Fibroblast of peridontal ligament (primary cell): ENCODE measurements at regions not wholly inside any gene's neighbourhood (a gene's known extent, or its start where the extent isn't known, plus 50 kb on each side); places are given as distances from the start of the nearest gene placed in this dataset.
"Not testable (repeated sequence)": the region's sequence is repeated elsewhere in the genome, so short reads cannot be mapped to it uniquely, and the experiment has no call there.

Experiments
- DNase-seq: peaks from one replicate; pipeline ENCODE4 v3.0.0-alpha.2; 2010; ENCODE audit errors: extremely low read depth

DNA sequence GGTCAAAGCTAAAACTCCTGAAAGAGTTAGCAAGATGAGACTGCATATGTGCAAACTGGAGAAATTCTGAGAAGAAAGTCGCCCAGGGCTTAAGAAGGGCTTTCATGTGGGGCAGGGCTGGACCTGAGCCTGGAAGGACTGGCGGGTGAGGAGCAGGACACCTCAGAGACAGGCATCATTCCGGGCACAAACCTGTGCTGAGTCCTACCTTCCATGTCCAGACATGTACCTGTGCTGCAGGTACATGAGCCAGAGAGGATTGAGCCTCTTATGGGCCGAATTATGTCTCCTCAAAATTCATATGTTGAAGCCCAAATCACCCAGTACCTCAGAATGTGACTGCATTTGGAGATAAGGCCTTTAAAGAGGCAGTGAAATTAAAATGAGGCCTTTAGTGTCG is 171.0 kb downstream of the QRSL1 start:
- no peak for DNase-seq

DNA sequence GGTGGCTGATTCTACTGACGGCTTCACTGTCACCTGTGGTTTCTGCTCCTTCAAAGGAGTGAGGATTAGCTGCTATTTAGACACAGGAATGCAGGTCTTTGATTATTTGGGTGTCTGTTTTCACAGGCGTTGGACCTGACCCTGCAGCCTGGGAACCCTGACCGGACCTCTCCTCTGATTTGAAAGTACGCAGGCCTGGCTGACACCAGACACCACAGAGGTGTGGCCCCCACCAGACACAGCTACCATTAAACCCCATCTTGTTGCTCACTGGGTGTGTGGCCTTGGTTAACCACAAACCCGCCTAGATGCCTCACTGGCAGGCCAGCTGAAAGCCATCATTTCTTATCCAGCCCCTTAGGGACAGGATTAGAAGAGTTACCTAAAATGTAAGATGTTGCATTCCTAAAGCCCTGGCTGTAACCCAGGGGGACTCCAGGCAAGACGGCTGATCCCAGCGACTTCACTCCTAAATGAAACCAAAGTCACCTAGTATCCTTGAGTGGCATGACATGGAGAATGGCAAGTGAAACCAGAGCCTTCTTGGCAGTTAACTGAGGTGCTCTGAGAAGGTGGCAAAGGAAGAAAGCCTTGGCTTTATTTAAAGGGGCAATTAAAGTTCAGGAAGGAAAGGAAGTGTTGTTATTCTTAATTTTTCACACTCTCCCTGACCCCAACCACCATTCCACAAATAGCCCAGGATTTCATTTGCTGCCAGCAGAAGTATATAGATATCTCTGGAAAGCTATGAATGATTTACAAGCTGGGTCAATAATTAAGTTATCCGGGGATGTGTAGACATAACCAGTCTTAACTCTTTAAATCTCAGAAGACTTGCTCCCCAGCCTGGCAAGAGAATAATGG is 169.9 kb downstream of the QRSL1 start:
- DNase-seq: peak; percentile 9

- no peak for DNase-seq
Measured at GRCh38 chr6:106797186-106797585, 167.8 kb downstream of the QRSL1 start.

GRCh38 chr6:106796781-106797180 is 167.4 kb downstream of the QRSL1 start:
- DNase-seq: no peak

- no peak for DNase-seq
Measured at GRCh38 chr6:106794129-106794528, 164.8 kb downstream of the QRSL1 start.

DNA sequence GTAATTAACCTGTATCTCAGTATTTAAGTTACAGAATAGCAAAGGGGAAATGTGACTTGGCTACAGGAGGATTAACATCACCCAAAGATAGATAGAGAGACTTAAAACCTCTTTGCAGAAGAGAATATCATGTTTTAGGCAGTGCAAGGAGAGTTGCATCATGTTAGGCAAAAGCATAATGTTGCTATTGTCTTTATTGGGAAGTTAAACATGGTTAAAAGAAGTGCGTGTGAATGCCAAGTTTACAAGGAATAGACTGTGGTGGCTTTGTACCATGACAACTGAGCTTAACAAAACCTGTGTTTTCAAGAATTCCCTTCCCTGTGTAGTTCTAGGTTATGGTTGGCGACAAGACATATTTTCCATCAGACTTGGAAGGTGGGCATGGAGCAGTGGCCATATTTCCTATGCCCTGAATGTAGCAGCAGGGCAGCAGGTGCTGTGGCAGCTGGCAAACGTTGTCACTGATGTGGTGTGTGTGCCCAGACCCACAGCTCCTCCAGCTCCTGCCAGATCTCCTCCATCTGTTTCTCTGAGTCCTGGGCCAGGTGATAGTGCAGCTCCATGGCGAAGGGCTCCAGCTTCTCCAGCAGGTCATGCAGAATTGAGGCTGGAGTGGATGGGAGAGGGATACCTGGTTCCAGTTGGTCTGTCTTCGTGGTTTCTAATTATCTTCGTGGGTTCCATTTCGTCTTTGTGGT is 163.3 kb downstream of the QRSL1 start:
- DNase-seq: no peak

- no peak for DNase-seq
Measured at GRCh38 chr6:106790935-106791334, 161.6 kb downstream of the QRSL1 start.

DNA sequence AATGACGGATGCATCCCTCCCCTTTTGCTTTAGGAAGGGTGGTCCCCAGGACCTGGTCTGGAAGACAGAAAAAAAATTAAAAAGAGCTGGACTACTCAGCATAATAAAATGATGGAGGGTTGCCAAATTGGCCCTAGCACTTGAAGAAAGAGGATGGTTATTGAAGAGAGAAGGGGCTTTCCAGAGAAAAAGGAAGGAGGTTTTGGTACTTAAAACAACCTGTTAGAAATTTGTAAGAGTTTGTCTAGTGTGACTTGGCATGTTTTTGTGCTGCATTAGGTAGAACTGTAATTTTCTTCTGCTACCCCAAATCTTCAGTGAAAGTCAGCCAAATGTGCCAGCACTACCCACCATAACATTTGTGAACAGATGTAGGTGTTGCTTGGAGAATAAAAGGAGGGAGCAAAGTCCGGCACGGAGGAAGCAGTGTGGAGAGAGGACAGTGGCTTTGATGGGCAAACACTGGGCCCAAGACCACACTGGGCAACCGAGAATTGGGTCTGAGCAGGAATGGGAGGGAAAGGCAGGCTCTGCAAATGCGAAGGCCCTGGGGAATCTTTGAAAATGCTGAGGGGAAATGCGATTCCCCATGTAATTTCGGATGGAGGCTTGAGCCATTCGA is 160.9 kb downstream of the QRSL1 start:
- no peak for DNase-seq

DNA sequence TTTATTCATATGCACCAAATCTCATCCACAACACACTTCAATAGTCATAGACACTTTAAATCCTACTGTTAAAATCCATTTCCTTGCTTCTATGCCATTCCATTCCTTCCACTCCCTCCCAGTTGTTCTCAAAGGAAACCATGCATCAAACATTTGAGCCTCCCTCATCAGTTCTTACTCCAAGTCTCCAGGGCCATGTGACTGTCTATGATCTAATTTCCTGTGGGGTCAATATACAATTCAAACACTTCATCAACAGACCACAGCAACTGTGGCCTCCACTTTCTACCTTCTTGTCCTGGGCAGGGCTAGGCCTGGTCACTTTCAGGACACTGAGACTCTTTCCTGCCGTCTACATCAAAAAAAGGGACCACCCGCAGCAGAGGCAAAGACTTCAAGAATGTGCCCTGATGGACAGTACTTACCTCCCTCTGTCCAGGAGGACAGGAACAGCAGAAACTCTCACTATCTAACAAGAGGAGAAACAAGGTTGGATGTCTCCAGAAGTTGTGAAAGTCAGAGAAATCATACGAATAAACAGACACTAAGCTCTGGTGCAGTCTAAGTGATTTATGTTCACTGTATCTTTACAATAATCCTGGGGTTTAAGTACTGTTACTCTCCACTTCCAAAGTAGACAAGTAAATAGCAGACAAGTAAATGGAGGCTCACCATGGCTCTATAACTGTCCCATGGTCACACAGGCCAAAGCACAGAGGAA is 160.2 kb downstream of the QRSL1 start:
- DNase-seq: no peak

DNA sequence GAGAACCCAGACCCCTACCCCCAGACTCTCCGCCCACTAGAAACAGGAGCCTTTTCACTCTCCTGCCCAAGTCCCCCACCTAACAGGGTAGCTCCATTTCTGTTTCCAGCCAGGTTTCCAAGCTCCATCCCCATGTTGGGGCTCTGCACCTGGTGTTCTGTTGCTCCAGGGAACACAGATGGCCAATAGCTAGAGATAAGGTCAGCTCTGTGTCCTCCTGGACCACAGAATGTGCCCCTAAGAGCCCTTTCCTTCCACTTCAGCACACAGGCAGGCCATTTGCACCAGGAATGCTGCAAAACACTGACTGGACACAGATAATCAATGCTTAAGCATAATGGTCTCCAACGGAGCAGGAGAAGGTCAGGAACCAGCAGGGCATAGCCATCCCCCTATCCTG is 159.4 kb downstream of the QRSL1 start:
- DNase-seq: no peak

- no peak for DNase-seq
Measured at GRCh38 chr6:106787327-106788196, 158.2 kb downstream of the QRSL1 start.

- no peak for DNase-seq
Measured at GRCh38 chr6:106785298-106785697, 155.9 kb downstream of the QRSL1 start.

DNA sequence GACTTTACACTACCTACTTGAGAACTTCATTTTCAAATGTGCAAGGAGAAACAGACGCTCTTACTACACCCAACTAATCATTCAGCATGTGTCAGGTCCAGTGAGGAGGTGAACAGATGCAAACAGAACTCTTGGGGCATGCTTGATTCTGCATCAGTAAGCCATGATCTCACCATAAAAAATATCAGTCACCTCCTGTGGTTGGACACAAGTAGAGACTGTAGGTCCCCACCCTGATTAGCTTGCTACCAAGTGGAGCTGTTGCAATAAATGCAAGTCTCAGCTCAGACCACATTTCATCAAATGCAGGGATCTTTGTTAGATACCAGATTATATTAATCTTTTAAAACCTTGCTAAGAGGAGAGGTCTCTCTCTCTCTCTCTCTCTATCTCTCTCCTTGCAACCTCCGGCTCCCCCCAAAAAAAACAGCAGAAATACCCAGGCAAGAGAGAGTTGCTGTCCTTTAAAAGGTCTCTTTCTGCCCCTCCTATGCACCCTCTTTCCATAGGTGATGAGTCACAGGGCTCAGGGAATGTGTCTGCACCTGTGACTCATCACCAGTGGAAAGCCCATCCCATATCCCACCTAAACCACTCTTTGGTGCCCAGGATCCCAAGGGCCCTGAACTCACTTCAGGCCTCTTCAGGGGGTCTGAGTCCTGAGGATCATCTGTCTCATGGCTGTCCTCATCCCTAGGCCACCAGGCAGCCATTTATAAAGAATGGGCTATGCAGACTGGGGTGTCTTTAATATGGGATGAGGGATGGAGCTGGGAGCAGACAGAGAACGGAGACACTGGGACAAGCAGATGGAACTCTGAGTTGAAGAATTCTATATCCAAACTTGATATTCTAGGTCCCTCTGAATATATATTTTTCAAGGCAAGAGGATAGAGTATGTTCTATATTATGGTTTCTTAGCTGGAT is 154.5 kb downstream of the QRSL1 start:
- DNase-seq: no peak

DNA sequence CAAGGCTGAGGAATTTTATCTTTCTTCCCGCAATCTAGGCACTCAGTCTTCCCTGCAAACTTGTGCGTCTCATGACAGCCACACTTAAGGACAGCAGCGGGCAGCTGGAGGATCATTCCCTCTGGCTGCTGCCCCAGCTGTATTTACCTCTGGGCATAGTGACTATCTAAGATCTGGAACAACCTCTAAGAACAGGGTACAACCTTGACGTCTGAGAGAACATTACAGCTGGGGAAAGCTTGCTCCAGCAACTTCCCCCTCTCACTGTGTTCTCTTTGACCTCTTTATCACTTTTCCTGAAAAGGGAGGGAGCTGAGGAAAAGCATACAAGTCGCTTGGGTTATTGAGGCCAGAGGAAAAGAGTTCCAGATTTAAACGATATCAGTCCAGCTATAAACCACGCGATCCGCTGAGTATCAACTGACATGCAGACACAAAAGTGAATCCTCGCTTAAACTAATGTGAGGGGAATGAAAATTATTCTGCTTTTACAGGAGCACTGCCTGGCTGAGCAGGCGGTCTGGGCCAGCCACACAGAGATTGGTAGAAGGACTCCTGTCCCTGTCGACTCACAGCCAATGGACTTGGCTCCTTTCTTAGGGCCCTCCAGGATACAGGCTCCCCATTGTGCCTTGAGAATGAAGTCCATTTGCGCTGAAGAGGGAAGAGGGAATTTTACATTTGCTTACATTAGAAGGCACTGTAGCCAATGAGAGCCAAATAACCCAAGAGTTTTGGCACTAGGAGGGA is 153.3 kb downstream of the QRSL1 start:
- no peak for DNase-seq

GRCh38 chr6:106779552-106779951 is 150.2 kb downstream of the QRSL1 start:
- DNase-seq: not testable (repeated sequence)

DNA sequence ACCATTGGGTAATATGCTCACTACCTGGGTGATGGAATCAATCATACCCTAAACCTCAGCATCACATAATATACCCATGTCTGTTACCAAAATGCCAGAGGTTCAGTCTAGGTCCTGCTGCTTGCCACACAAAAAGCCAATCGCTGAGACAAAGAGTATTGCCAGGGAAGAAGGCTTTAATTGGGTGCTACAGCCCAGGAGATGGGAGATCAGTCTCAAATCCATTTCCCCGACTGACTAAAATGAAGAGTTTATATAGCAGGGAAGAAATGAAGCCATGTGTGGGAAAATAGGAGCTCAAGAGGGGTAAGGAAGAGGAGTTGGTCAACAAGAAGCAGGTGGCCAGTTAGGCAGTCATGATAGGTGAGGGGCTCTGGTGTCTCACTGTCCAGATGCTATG is 149.6 kb downstream of the QRSL1 start:
- no peak for DNase-seq

- DNase-seq: peak; percentile 77
Measured at GRCh38 chr6:106773996-106774629, 144.7 kb downstream of the QRSL1 start.

- DNase-seq: no peak
Measured at GRCh38 chr6:106773522-106773921, 144.1 kb downstream of the QRSL1 start.
